PFSK-1 (cell line): ENCODE measurements at regions not wholly inside any gene's neighbourhood (a gene's known extent, or its start where the extent isn't known, plus 50 kb on each side); places are given as distances from the start of the nearest gene placed in this dataset.

Experiments used
- FOXP2 ChIP-seq: optimal IDR thresholded peaks from 2 replicates; pipeline ENCODE3; 2011; ENCODE audit warnings: borderline replicate concordance, control low read depth, inconsistent platforms; ENCODE audit not compliant: insufficient read depth; ENCODE audit errors: extremely low read length, extremely low read depth
- POLR2AphosphoS5 ChIP-seq: IDR thresholded peaks from 2 replicates; pipeline ENCODE4 v1.6.1; 2012; ENCODE audit warnings: low read depth, mild to moderate bottlenecking, control low read depth, low read length, moderate library complexity
- SIN3A ChIP-seq: IDR thresholded peaks from 2 replicates; pipeline ENCODE4 v1.6.1; 2012; ENCODE audit warnings: mild to moderate bottlenecking, low read length, moderate library complexity, borderline replicate concordance; ENCODE audit not compliant: insufficient read depth
- TAF1 ChIP-seq: IDR thresholded peaks from 2 replicates; pipeline ENCODE4 v1.6.1; 2012; ENCODE audit warnings: low read length, control low read depth, borderline replicate concordance; ENCODE audit not compliant: insufficient read depth
- TF ChIP-seq, protein P1 (sequence below), 2 experiments: IDR thresholded peaks; 2 replicates each; pipeline versions ENCODE4 v1.6.1 to v1.8.0; 2011 to 2012; ENCODE audit warnings: low read depth in 2 of 2, low read length in 2 of 2, control low read depth in 1 of 2, inconsistent platforms in 1 of 2, mild to moderate bottlenecking in 1 of 2, moderate library complexity in 1 of 2; ENCODE audit not compliant: insufficient read depth in 1 of 2

DNA sequence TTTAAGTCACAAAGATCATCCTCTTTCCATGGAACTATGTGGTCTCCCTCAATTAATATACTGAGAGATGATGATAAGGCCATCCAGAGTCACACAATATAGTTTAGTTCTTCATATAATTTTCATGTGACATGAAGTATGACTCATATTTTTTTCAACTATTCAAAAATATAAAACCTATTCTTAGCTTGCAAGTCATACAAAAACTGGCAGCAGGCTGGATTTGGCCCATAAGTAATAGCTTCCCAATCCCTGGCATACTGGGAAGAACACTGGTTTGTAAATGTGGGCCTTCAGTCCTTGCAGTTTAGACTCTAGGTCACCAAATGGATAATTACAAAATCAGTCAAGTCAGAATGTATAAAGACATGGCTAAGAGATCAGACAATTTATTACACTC is 356.6 kb downstream of the PPP1R3A start:
- no peak for TF ChIP-seq TAF1
- TF ChIP-seq, protein P1, sequence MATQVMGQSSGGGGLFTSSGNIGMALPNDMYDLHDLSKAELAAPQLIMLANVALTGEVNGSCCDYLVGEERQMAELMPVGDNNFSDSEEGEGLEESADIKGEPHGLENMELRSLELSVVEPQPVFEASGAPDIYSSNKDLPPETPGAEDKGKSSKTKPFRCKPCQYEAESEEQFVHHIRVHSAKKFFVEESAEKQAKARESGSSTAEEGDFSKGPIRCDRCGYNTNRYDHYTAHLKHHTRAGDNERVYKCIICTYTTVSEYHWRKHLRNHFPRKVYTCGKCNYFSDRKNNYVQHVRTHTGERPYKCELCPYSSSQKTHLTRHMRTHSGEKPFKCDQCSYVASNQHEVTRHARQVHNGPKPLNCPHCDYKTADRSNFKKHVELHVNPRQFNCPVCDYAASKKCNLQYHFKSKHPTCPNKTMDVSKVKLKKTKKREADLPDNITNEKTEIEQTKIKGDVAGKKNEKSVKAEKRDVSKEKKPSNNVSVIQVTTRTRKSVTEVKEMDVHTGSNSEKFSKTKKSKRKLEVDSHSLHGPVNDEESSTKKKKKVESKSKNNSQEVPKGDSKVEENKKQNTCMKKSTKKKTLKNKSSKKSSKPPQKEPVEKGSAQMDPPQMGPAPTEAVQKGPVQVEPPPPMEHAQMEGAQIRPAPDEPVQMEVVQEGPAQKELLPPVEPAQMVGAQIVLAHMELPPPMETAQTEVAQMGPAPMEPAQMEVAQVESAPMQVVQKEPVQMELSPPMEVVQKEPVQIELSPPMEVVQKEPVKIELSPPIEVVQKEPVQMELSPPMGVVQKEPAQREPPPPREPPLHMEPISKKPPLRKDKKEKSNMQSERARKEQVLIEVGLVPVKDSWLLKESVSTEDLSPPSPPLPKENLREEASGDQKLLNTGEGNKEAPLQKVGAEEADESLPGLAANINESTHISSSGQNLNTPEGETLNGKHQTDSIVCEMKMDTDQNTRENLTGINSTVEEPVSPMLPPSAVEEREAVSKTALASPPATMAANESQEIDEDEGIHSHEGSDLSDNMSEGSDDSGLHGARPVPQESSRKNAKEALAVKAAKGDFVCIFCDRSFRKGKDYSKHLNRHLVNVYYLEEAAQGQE (IDR thresholded peaks at IDR 0.05; ENCODE audit: insufficient read depth in 1 of 2, low read depth in 2 of 2, low read length in 2 of 2) = no peak
- no peak for TF ChIP-seq SIN3A
- no peak for TF ChIP-seq POLR2AphosphoS5
- no peak for TF ChIP-seq FOXP2

DNA sequence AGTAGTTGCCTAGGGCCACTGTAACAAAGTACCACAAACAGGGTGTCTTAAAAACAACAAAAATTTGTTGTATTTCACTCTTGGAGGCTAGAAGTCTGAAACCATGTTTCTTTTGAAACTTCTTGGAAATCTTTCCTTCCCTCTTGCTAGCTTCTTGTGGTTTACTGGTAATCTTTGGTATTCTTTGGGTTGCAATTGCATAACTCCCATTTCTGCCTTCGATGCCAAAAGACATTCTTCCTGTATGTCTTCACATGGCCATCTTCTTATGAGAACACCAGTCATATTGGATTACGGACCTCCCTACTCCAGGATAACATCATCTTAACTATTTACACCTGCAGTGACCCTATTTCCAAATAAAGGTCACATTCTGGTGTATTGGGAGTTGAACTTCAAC is 357.4 kb downstream of the PPP1R3A start:
- TF ChIP-seq FOXP2 = no peak
- no peak for TF ChIP-seq TAF1
- TF ChIP-seq SIN3A = no peak
- TF ChIP-seq POLR2AphosphoS5 = no peak
- TF ChIP-seq, protein P1 (IDR thresholded peaks at IDR 0.05; ENCODE audit: insufficient read depth in 1 of 2, low read depth in 2 of 2, low read length in 2 of 2) = no peak

DNA sequence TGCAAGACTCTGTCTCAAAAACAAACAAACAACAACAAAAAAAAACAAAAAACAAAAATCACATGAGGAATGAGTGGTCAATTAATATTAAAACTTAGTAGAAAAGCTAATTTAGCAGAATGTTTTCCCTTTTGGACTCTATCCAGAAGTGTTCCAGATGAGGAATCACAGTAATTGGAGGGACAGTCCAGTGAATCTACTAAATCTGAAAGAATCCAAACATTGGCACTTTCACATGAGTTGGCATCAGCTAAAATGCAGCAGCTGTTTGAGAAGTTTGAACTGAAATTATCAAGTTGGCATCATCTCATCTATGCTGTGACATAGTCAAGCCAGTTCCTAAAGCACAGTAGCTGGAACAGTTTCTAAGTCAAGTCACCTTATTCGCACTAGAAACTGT is 367.8 kb downstream of the PPP1R3A start:
- TF ChIP-seq SIN3A (no peak), POLR2AphosphoS5 (no peak), TAF1 (no peak), FOXP2 (no peak)
- TF ChIP-seq, protein P1 (IDR thresholded peaks at IDR 0.05; ENCODE audit: insufficient read depth in 1 of 2, low read depth in 2 of 2, low read length in 2 of 2) = no peak

DNA sequence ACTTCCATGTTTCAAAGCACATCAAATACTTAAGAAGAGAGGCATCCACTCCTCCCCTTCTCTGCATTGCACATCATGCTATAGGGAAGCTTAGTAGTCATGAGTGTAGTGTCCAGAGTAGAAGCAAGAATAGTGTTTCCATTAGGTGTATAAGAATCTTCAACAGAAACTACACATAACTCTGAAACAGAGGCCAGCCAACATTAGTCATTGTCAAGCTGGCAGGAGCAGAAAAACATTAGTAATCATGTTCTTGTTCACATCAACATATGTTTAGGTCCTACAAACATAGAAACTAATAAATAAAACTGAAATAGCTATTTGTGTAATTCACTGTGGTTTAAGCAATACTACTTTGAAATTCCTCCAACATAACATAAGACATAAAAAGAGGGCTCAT is 370.2 kb downstream of the PPP1R3A start:
- TF ChIP-seq POLR2AphosphoS5 (no peak), TAF1 (no peak), SIN3A (no peak), FOXP2 (no peak)
- TF ChIP-seq, protein P1 (IDR thresholded peaks at IDR 0.05; ENCODE audit: insufficient read depth in 1 of 2, low read depth in 2 of 2, low read length in 2 of 2) = no peak

DNA sequence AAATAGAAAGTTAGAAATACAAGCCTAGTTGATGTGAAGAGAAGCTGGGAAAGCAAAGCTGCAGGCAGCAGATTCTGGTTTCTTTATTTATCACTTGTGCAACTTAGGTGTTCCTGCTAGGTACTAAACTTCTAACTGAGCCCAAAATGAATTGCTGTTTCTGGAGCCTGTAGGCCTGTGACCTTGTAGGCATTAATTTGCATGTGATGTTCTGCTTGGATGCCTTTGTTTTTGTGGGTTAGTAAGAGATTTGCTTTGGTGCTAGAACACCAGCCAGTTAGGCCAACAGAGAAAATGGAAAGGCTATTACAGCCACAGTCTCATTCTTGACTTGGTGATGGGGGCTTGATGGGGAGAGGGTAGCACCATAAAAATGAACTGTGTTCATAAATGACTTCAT is 370.7 kb downstream of the PPP1R3A start:
- no peak for TF ChIP-seq FOXP2
- TF ChIP-seq, protein P1 (IDR thresholded peaks at IDR 0.05; ENCODE audit: insufficient read depth in 1 of 2, low read depth in 2 of 2, low read length in 2 of 2) = no peak
